ENCODE measurements at regions not wholly inside any gene's neighbourhood (a gene's known extent, or its start where the extent isn't known, plus 50 kb on each side); places are given as distances from the start of the nearest gene placed in this dataset.

GRCh38 chr20:33933469-33933909, 60.2 kb upstream of the RALY start:
- TF ChIP-seq YY1 (IDR thresholded peaks at IDR 0.05; ENCODE audit: insufficient read depth, insufficient read length), result peak; percentile 66
- TF ChIP-seq ZNF274 (IDR thresholded peaks at IDR 0.05; ENCODE audit: low read depth, low read length), result no peak
- TF ChIP-seq SUZ12 (IDR thresholded peaks at IDR 0.05; ENCODE audit: extremely low read depth, insufficient read depth, insufficient read length), result no peak

All from NT2/D1 (cell line).